SU-DHL-6 (cell line): ENCODE measurements at regions not wholly inside any gene's neighbourhood (a gene's known extent, or its start where the extent isn't known, plus 50 kb on each side); places are given as distances from the start of the nearest gene placed in this dataset.

Experiments
- H2AFZ ChIP-seq: fragments of 200-600 bp; sonication (generic); 2 replicates; pipeline ENCODE4 v1.6.1; 2014; ENCODE audit warnings: low read depth, mild to moderate bottlenecking, moderate library complexity, mixed read lengths, antibody characterized with exemption, low read length; ENCODE audit not compliant: severe bottlenecking
- H3F3A ChIP-seq: fragments of 200-600 bp; shearing (Covaris generic); 2 replicates; pipeline ENCODE4 v1.6.0; 2016; ENCODE audit warnings: antibody characterized with exemption, mild to moderate bottlenecking; ENCODE audit not compliant: insufficient read depth
- H3K27ac ChIP-seq: fragments of 200-600 bp; sonication (generic); 2 replicates; pipeline ENCODE4 v1.5.1; 2016; ENCODE audit warnings: low read depth, mild to moderate bottlenecking, low read length, moderate library complexity, mixed read lengths
- H3K27me3 ChIP-seq: fragments of 200-600 bp; sonication (generic), shearing (Covaris generic); 2 replicates; pipeline ENCODE4 v1.6.0; 2014; ENCODE audit warnings: mild to moderate bottlenecking, low read length
- H3K36me3 ChIP-seq: fragments of 200-600 bp; sonication (generic); 2 replicates; pipeline ENCODE4 v1.6.1; 2014; ENCODE audit warnings: mild to moderate bottlenecking, low read length, mixed read lengths
- H3K4me2 ChIP-seq: fragments of 300-600, 200-600 bp; shearing (Covaris generic), sonication (generic); 2 replicates; pipeline ENCODE4 v1.6.0; 2014; ENCODE audit warnings: low read length, low read depth, mild to moderate bottlenecking; ENCODE audit not compliant: poor library complexity, severe bottlenecking
- H3K4me3 ChIP-seq: fragments of 200-600 bp; sonication (generic); 2 replicates; pipeline ENCODE4 v1.5.1; 2014; ENCODE audit warnings: antibody characterized with exemption, low read length, mild to moderate bottlenecking, mixed read lengths; ENCODE audit not compliant: insufficient read depth, poor library complexity, severe bottlenecking
- H3K79me2 ChIP-seq: fragments of 200-600 bp; sonication (generic); 2 replicates; pipeline ENCODE4 v1.6.1; 2014; ENCODE audit warnings: mild to moderate bottlenecking, low read length, moderate library complexity; ENCODE audit not compliant: insufficient read depth
- H3K9ac ChIP-seq: fragments of 200-600 bp; sonication (generic); 2 replicates; pipeline ENCODE4 v1.7.0; 2014; ENCODE audit warnings: mild to moderate bottlenecking, low read length
- H3K9me2 ChIP-seq: fragments of 200-600 bp; sonication (generic); replicated peaks from 2 replicates; pipeline ENCODE4 v1.6.1; 2014; ENCODE audit warnings: low read length; ENCODE audit not compliant: insufficient read depth
- H3K9me3 ChIP-seq: fragments of 200-600 bp; sonication (generic); 2 replicates; pipeline ENCODE4 v1.6.1; 2014; ENCODE audit warnings: low read length, mixed read lengths; ENCODE audit not compliant: insufficient read depth
- H4K20me1 ChIP-seq: fragments of 200-600 bp; sonication (generic); 2 replicates; pipeline ENCODE4 v1.6.1; 2014; ENCODE audit warnings: low read depth, mild to moderate bottlenecking, antibody characterized with exemption, low read length, moderate library complexity, mixed read lengths
- EZH2phosphoT487 ChIP-seq: fragments of 200-600 bp; sonication (generic), shearing (Covaris generic); conservative IDR thresholded peaks from 2 replicates; pipeline ENCODE4 v1.6.1; 2018; ENCODE audit warnings: mild to moderate bottlenecking, antibody characterized with exemption, low read length, moderate library complexity, mixed read lengths
- TF ChIP-seq, protein P1 (sequence below): fragments of 200-600 bp; sonication (generic); IDR thresholded peaks from one replicate; pipeline ENCODE4 v1.5.1; 2017; ENCODE audit warnings: antibody characterized with exemption, mild to moderate bottlenecking, low read length, moderate library complexity; ENCODE audit not compliant: insufficient read depth, poor library complexity, severe bottlenecking

DNA sequence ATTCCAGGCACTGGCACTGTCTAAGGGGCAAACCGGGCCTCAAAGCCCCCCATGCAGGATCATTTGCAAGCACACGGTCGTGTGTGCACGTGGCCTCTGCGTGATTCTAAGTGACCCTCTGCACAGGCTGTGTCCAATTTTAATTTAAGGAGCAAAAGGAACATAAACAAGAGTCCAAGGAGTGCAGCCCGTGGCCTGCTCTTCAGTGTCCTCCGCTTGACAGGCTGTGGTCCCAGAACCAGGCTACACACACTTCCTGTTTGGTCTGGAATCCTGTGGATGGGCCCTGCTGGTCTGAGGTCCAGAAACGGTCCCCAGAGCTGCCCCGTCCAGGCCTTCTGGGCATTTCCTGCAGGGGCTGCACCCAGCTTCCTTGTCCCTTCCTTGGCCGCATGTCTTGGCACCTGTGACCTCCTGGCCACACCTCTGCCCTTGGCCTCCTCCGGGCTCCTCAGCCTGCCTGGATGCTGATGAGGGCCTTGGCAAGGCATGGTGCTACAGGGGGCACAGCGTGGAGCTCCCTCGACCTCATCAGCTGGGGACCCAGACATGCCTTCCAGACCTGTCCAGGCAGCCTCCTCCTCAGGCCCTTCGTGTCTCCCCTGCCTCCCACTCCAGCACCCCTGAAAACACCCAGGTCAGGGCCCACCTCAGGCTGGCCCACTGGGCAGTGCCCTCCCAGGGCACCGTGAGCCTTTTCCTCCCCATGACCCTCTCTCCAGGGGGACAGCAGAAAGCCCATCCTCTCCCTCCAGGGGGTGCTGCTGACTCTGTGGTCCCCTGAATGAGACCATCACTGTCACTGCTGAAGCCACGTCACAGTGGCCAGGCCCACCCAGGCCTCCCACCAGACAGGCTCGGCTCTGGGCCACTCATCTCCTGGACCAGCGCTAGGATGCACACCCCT lies 136.4 kb upstream of the GPC1 start:
- no peak overlapping the region for H3K4me2 ChIP-seq
- no peak overlapping the region for H3K4me3 ChIP-seq
- H3K9me2 ChIP-seq: no peaks in the 10 kb centered on the region
- no peaks in the 10 kb centered on the region for H4K20me1 ChIP-seq
- H3K36me3 ChIP-seq: no peaks in the 10 kb centered on the region
- H3F3A ChIP-seq: no peaks in the 10 kb centered on the region
- no peaks in the 10 kb centered on the region for H3K79me2 ChIP-seq
- no peak overlapping the region for H3K9ac ChIP-seq
- H2AFZ ChIP-seq: no peak overlapping the region
- TF ChIP-seq, protein P1, sequence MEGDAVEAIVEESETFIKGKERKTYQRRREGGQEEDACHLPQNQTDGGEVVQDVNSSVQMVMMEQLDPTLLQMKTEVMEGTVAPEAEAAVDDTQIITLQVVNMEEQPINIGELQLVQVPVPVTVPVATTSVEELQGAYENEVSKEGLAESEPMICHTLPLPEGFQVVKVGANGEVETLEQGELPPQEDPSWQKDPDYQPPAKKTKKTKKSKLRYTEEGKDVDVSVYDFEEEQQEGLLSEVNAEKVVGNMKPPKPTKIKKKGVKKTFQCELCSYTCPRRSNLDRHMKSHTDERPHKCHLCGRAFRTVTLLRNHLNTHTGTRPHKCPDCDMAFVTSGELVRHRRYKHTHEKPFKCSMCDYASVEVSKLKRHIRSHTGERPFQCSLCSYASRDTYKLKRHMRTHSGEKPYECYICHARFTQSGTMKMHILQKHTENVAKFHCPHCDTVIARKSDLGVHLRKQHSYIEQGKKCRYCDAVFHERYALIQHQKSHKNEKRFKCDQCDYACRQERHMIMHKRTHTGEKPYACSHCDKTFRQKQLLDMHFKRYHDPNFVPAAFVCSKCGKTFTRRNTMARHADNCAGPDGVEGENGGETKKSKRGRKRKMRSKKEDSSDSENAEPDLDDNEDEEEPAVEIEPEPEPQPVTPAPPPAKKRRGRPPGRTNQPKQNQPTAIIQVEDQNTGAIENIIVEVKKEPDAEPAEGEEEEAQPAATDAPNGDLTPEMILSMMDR: no peak
- no peak for TF ChIP-seq EZH2phosphoT487
- H3K27ac ChIP-seq: no peak overlapping the region
- no peaks in the 10 kb centered on the region for H3K9me3 ChIP-seq
- H3K27me3 ChIP-seq: no peaks in the 10 kb centered on the region

DNA sequence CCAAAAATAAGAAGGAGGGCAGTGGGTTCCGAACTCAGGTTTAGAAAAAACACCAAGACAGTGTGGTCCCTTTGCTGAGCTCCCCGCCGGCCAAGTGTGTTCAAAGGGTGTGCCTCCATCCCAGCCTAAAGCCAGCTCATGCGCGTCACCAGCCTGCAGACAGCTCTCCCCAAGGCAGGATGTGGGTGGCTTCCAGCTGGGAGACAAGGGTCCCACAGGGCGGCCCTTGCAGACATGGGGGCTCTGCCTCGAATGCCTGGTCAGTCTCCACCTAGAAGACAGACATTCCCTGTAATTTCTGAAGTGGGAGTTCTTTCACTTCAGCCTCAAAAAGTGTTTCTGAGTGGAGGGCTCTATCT lies 135.8 kb upstream of the GPC1 start:
- Histone ChIP-seq H3F3A (no peaks in the 10 kb centered on the region), H3K4me2 (no peak overlapping the region), H3K9me3 (no peaks in the 10 kb centered on the region), H3K36me3 (no peaks in the 10 kb centered on the region), H2AFZ (no peak overlapping the region), H4K20me1 (no peaks in the 10 kb centered on the region), H3K9me2 (no peaks in the 10 kb centered on the region), H3K27me3 (no peaks in the 10 kb centered on the region), H3K9ac (no peak overlapping the region), H3K27ac (no peak overlapping the region), H3K79me2 (no peaks in the 10 kb centered on the region), H3K4me3 (no peak overlapping the region)
- no peak for TF ChIP-seq EZH2phosphoT487
- TF ChIP-seq, protein P1: no peak

DNA sequence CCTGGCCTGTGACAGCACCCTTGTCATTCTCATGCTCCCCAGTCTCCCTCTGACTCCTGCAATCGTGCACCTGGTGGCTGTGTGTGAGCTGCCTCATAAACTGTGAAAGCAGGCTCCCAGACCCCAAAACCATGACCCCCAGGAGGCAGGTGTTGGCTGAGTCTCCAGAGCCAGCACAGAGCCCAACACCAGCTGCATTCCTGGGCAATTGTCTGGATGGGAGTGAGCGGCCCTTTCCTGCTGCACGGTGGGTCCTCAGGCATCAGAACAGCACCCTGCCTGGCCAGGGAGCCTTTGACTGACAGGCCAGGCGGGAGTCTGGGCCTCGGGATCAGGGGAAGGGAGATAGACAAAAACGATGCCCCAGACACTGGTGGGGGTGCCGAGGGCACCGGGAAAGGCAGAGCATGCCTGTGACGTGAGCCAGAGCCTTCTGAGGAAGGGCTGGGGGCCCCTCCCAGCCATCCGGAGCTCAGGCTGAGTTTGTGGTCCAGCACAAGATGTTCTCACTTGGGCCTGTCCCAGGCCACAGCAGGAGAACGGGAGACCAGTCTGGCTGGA lies 135.1 kb upstream of the GPC1 start:
- Histone ChIP-seq H3K4me2 (no peak overlapping the region), H3F3A (no peaks in the 10 kb centered on the region), H4K20me1 (no peaks in the 10 kb centered on the region), H3K9me3 (no peaks in the 10 kb centered on the region), H3K4me3 (no peak overlapping the region), H3K9ac (no peak overlapping the region), H2AFZ (no peak overlapping the region), H3K36me3 (no peaks in the 10 kb centered on the region), H3K79me2 (no peaks in the 10 kb centered on the region), H3K27me3 (no peaks in the 10 kb centered on the region), H3K9me2 (no peaks in the 10 kb centered on the region), H3K27ac (no peak overlapping the region)
- TF ChIP-seq, protein P1: no peak
- no peak for TF ChIP-seq EZH2phosphoT487
